HG03025 (cell line): ENCODE measurements at regions not wholly inside any gene's neighbourhood (a gene's known extent, or its start where the extent isn't known, plus 50 kb on each side); places are given as distances from the start of the nearest gene placed in this dataset.
A peak's percentile ranks its signal among the peaks of the same experiment; 100 is the strongest.

Source experiments
- ATAC-seq: cut with Tn5 transposase; IDR thresholded peaks from one replicate; pipeline ENCODE4 v1.9.1; 2021; ENCODE audit warnings: mild to moderate bottlenecking, moderate library complexity; ENCODE audit not compliant: unreplicated experiment, low FRiP score

GRCh38 chr3:26343647-26344046, 278.9 kb upstream of the LRRC3B start:
- no peak for ATAC-seq

DNA sequence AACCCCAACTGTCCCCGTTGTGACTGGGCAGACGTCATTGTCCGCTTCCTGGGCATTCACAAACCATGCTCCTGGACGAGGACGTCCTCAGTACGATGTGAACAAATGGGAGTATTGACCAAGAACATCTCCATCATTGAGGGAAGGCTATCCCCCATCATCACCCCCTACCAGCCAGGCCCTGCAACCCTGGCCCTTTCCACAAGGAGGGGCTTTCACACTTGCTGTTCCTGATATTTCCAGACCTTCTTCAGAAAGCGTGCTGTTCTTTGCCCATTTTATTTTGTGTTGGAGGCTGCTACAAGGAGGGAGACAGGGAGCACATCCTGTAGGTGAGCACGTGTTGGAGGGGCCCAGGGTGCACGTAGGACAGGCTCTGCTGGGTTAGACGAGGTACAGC, 277.0 kb upstream of the LRRC3B start:
- ATAC-seq: no peak

- ATAC-seq: no peak
These were observed 276.1 kb upstream of the LRRC3B start for GRCh38 chr3:26346497-26346896.

- no peak for ATAC-seq
These were observed 275.4 kb upstream of the LRRC3B start for GRCh38 chr3:26347150-26347549.

- no peak for ATAC-seq
These were observed 271.7 kb upstream of the LRRC3B start for GRCh38 chr3:26350853-26351252.

DNA sequence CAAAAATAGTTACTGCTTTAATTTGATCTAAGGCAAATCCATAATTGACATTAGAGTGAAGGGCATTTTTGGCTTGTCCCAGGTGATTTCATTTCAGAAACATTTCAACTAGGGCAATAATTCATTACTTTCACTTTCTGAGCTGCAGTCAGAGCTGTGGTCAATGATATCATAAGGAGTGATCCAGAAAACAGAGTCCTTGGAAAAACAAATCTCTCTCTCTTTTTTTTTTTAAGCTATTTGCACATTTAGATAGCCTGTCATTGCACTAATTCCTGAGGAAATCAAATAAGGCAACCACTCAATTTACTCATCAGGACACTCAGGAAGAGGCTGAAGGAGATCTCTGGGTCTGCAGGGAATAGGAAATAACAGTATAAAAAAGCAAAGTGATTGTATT, 269.5 kb upstream of the LRRC3B start:
- ATAC-seq: no peak

DNA sequence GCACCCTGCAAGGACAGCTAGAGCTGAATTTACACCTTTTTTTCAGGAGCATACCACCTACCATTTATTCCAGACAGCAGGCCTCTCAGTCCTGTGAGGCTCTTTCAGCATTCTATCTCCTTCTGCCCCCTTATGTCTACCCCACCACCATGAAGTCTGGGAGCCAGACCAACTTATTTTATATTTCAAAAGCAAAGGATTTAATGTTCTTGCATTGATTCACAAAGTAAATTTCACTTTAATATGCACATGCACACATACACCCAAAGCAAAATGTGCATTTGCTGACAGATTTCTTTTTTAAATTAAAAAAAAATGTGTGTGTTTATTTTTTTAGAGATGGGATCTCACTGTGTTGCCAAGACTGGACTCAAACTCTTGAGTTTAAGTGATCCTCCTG, 264.2 kb upstream of the LRRC3B start:
- ATAC-seq: no peak

- no peak for ATAC-seq
These were observed 256.9 kb upstream of the LRRC3B start for GRCh38 chr3:26365706-26366105.

GRCh38 chr3:26368312-26368711, 254.3 kb upstream of the LRRC3B start:
- no peak for ATAC-seq

- ATAC-seq: no peak
These were observed 253.4 kb upstream of the LRRC3B start for GRCh38 chr3:26369133-26369532.

DNA sequence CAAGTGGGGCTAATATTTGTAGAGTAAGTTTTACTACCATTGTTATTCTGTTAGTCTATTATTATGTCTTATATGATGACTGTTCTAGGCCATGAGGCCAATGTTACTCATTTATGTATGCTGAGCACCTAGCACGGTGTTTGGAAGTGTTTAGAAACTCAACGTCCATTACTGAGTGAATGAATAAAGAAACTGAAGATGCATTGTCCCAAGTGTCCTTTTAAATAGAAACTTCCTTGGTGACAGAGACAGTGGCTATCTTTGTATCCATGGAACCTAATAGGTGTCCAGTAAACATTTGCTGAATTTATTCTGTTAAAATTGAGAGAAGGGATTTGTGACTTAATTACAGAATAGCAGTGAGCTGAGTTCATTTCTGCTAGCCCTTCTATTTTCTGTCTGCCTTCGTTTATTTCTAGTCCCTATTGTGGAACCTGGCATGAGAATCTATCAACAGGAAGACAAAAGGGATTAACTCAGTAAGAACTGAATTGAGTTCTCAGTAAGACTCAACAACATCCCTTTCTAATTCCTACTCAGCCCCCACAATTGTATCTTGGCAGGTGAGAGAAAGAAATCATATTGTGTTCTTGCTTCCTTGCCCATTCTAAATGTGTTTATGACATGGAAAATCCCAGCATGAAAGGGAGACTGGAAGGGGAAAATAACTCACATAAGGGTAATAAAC, 246.6 kb upstream of the LRRC3B start:
- no peak for ATAC-seq

DNA sequence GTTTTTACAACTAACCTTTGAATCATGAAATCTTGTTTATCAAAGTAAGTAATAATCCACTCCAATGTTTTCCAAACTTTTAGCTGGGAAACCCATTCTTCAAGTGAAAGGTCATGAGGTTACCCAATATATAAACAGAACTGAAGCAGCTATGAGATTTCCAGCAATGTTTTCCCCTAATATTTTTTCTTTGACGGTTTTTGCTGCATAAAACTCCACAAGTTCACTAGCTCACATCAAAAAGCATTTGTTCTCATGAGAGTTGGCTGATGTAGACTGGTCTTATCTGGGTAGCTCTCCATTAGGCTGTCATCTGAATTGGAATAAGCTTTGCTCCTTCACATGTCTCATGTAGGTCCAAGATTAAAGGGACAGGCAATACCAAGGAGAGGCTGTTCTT, 241.2 kb upstream of the LRRC3B start:
- no peak for ATAC-seq

GRCh38 chr3:26406636-26407035, 215.9 kb upstream of the LRRC3B start:
- no peak for ATAC-seq

- ATAC-seq: no peak
These were observed 204.0 kb upstream of the LRRC3B start for GRCh38 chr3:26418553-26418952.

DNA sequence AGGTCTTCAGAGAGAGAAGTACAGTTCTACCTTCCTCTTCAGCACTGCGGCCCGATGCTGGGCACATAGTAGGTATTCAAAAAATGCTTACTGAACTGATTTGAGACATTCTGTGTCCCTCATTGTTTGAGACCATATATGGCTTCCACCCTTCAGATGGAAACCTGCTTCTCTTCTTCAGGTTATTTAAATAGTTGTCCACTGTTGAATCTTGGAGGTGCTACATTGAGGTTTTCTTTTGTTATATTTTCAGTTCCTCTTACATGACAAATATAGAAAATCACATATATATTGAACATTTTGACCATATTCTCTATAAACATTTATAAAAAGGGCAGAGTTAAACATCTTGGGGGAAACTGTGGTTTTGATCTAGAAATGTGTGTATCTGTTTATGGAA, 200.2 kb upstream of the LRRC3B start:
- ATAC-seq: no peak

- no peak for ATAC-seq
These were observed 197.5 kb upstream of the LRRC3B start for GRCh38 chr3:26425076-26425475.

- ATAC-seq: no peak
These were observed 193.6 kb upstream of the LRRC3B start for GRCh38 chr3:26428992-26429391.

- no peak for ATAC-seq
These were observed 184.9 kb upstream of the LRRC3B start for GRCh38 chr3:26437678-26438077.

- ATAC-seq: no peak
These were observed 184.1 kb upstream of the LRRC3B start for GRCh38 chr3:26438325-26438940.

GRCh38 chr3:26438981-26439884, 183.3 kb upstream of the LRRC3B start:
- no peak for ATAC-seq

GRCh38 chr3:26449996-26450395, 172.6 kb upstream of the LRRC3B start:
- peak; percentile 89 for ATAC-seq
